ENCODE measurements at regions not wholly inside any gene's neighbourhood (a gene's known extent, or its start where the extent isn't known, plus 50 kb on each side); places are given as distances from the start of the nearest gene placed in this dataset.

GRCh38 chr13:75137911-75138571 is 343.9 kb downstream of the TBC1D4 start:
- DNase-seq (ENCODE audit: low read depth): no peak
- H3K4me3 ChIP-seq (ENCODE audit: control insufficient read depth, low read depth, low read length): no peak overlapping the region
- no peak for TF ChIP-seq CTCF (IDR thresholded peaks at IDR 0.05; ENCODE audit: control insufficient read depth, insufficient read depth, low read depth, low read length, missing control alignments)

DNA sequence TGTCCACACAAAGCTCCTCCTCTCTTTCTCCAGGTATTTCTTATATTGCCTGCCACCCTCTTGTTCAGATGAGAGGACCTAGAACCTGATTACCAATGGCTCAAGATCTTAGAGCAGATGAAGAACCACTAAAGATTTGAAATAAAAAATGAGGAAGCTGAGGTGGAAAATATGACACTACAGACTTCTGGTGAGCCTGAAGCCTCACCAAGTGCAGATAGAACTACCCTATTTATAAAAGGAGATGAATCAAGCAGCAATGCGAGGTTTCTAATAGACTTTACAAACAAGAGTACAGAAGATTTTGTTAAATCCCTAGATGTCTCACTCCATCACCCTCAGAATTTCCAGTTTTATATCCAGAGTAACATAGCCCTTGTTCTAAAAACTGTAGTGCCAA is 345.8 kb downstream of the TBC1D4 start:
- H3K4me3 ChIP-seq (ENCODE audit: control insufficient read depth, low read depth, low read length): no peak overlapping the region

GRCh38 chr13:75135325-75135825 is 346.6 kb downstream of the TBC1D4 start:
- TF ChIP-seq CTCF (IDR thresholded peaks at IDR 0.05; ENCODE audit: control insufficient read depth, insufficient read depth, low read depth, low read length, missing control alignments): no peak
- no peak overlapping the region for H3K4me3 ChIP-seq (ENCODE audit: control insufficient read depth, low read depth, low read length)
- DNase-seq (ENCODE audit: low read depth): peak; percentile 91

More for the DNA sequence above, 345.8 kb downstream of the TBC1D4 start:
- TF ChIP-seq CTCF (IDR thresholded peaks at IDR 0.05; ENCODE audit: control insufficient read depth, insufficient read depth, low read depth, low read length, missing control alignments): no peak
- no peak for DNase-seq (ENCODE audit: low read depth)

DNA sequence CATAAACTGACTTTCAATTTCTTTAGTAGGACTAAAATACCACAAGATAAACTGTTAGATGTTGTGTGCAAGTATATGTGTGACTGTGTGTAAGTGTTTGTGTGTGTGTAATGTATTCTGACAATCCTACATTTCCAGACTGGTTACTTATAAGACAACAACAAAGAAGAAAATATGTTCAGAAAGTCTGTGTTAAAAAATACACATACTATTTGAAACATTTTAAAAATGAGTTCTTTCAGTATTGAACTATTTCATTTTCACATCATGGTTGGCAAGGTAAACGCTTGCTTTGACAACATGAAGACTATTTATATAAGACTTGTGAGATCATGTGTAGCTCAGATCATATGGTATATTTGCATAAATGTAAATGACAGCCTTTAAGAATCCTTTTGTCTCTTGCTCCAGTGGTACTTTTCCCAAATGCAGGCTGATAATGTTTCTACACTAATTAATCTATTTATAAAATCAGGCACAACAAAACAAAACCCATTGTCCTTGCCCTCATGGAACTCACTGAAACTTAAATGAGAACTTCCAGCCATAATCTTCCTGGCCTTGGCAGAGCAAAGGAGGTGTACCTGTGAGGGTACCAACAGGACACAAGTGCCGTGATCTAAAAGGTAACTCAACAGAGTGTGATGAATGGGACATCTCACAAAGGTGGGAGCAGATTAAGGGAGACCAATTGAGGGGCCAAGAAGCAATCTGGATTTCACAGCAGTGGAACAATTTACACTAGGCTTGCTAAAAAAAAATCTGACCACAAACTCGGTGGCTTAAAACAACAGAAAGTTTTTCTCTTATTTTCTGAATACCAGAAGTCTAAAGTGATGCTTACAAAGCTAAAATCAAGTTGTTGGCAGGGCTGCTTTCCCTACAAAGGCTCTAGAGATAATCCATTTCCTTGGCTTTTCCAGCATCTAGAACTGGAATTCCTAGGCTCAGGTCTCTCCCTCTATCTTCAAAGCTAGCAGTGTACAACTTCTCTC is 349.0 kb downstream of the TBC1D4 start:
- H3K4me3 ChIP-seq (ENCODE audit: control insufficient read depth, low read depth, low read length): no peak overlapping the region
- no peak for TF ChIP-seq CTCF (IDR thresholded peaks at IDR 0.05; ENCODE audit: control insufficient read depth, insufficient read depth, low read depth, low read length, missing control alignments)
- no peak for DNase-seq (ENCODE audit: low read depth)

DNA sequence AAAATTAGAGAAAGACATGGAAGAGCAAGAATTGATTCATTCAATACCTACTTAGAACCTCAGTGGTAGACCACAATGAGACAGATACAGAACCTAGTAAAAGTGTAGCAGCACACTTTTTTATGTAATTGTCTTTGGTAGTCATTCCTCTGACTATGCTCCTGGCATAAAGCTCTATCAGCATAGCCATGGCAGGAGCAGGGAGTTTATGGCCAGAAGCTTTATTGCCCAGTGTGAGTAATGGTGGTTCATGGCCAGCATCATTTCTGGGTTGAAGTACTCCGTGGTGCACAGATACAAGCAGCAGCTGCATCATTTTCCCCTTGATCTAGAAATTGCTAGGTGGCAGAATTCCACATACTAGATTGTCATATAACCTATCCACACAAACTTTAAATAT is 352.6 kb downstream of the TBC1D4 start:
- no peak for TF ChIP-seq CTCF (IDR thresholded peaks at IDR 0.05; ENCODE audit: control insufficient read depth, insufficient read depth, low read depth, low read length, missing control alignments)
- DNase-seq (ENCODE audit: low read depth): peak; percentile 55
- H3K4me3 ChIP-seq (ENCODE audit: control insufficient read depth, low read depth, low read length): no peak overlapping the region

DNA sequence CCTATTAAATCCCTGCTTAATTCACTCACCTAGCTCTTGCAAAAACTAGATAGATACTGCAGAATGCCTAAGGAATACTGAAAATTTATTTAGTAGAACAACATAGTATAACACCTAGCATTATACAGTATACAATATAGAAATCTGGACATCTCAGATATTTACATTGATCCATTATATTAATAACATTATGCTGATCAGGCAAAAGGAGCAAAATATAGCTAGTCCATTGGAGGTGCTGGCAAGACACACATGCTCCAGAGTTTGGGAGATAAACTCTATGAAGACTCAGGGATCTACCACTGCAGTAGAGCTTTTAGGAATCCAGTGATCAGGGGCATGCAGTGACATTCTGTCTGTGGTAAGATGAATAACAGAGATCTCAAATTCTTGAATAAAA is 357.6 kb downstream of the TBC1D4 start:
- no peak for TF ChIP-seq CTCF (IDR thresholded peaks at IDR 0.05; ENCODE audit: control insufficient read depth, insufficient read depth, low read depth, low read length, missing control alignments)
- no peak overlapping the region for H3K4me3 ChIP-seq (ENCODE audit: control insufficient read depth, low read depth, low read length)
- DNase-seq (ENCODE audit: low read depth): no peak
